Kidney glomerular epithelial cell (primary cell): ENCODE measurements at regions not wholly inside any gene's neighbourhood (a gene's known extent, or its start where the extent isn't known, plus 50 kb on each side); places are given as distances from the start of the nearest gene placed in this dataset.

ENCODE experiments used
- DNase-seq: peaks from one replicate; lab custom pipeline; 2025; lab: John Stamatoyannopoulos, UW

GRCh38 chr10:78543031-78543748 lies 509.5 kb downstream of the RPS24 start:
- no peak for DNase-seq

DNA sequence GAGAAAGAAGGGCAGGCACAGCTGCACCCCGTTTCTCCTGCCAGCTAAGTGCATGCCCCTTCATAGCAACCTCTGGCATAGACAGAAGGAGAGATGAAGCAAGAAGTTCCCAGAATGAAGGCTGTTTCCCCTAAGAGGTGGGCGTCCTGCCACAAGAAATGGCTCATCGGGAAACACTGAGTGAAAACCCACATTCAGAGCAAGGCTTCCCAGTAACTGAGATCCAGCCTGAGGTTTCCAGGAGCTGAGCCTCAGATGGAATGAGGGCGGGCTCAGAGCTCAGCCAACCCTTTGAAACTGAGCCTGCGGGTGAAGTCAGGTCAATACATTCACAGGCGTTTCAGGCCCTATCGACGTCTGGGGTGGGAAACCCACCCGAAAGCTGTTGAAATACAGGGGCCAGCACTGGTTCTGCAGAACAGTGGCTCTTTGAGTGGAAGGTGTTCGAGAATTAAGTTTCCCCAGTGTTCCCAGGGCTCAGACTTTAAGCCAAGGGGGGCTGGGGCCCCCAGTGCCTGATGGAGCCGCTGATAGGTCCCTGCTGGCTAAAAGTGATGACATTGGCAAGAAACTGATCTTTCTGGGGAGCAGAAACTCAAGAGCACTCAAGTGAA lies 510.2 kb downstream of the RPS24 start:
- no peak for DNase-seq

DNA sequence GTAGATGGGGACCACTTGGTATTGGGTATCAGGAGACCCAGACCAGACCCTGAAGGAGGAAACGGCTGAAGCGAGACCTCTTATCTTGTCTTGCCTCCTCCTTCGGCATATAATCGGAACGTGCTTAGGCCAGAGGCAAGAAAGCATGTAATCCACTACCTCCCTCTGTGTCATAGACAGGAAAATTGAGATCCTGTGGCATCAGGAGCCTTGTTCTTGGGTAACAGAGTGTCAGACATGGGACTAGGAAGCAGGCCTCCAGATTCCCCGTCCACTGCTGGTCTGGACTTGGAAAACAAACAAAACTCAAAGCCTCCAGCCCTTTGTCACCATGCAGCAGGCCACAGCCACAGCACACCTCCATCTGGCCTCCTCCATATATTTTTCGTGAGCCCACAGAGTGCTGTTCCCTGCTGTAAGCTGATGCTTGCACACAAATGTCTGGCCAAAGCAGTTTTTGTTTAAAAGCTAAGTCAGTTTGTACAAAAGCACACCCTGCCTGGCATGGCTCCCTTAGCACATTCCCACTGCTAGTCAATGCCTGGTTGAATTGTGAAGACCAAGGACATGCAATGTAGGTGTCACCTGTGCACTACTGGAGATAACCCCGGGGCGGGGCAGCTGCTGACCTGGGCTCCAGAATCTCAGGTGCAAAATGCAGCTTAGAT lies 510.9 kb downstream of the RPS24 start:
- DNase-seq = no peak

DNA sequence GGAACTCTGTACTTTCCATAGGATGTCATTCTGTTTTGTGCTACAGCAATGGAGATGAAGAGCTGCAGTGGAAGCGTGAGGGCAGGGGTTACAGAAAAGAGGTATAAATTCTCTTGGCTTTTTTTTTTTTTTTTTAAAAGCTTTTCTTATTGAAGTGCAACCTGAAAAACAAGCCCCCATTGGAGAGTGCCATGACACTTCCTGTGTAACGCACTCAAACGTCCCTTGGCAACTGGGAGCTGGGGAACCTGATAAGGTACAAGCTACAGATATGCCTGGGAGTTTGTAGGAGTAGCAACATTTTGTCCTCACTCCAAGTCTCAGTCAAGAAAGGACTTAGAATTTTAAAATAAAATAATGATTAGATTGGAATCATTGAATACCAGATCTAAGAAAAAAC lies 512.1 kb downstream of the RPS24 start:
- no peak for DNase-seq

- DNase-seq = no peak
Observed at GRCh38 chr10:78547397-78547796, 513.7 kb downstream of the RPS24 start.

GRCh38 chr10:78547905-78548304 lies 514.2 kb downstream of the RPS24 start:
- DNase-seq = no peak

GRCh38 chr10:78548369-78548768 lies 514.7 kb downstream of the RPS24 start:
- DNase-seq = no peak

- no peak for DNase-seq
Observed at GRCh38 chr10:78549140-78549935, 515.7 kb downstream of the RPS24 start.

DNA sequence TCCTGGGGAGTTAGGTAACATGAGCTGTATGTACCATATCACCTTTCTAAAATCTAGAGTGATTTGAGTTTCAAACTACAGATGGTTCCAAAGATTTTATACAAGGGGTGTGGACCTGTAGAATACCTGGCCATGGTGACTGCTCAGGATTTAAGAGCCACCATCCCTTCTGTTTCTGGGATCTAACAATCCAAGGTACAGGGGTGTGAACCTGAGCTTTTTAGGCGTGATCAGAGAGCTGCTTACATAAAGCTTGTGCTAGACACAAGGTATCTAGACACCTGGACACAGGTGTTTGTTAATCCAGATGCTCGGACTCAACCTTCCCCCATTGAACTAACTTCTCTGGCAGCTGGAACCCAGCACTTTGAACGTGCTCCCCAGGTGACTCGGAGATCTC lies 516.4 kb downstream of the RPS24 start:
- DNase-seq = no peak

- DNase-seq = no peak
Observed at GRCh38 chr10:78550716-78551115, 517.1 kb downstream of the RPS24 start.

DNA sequence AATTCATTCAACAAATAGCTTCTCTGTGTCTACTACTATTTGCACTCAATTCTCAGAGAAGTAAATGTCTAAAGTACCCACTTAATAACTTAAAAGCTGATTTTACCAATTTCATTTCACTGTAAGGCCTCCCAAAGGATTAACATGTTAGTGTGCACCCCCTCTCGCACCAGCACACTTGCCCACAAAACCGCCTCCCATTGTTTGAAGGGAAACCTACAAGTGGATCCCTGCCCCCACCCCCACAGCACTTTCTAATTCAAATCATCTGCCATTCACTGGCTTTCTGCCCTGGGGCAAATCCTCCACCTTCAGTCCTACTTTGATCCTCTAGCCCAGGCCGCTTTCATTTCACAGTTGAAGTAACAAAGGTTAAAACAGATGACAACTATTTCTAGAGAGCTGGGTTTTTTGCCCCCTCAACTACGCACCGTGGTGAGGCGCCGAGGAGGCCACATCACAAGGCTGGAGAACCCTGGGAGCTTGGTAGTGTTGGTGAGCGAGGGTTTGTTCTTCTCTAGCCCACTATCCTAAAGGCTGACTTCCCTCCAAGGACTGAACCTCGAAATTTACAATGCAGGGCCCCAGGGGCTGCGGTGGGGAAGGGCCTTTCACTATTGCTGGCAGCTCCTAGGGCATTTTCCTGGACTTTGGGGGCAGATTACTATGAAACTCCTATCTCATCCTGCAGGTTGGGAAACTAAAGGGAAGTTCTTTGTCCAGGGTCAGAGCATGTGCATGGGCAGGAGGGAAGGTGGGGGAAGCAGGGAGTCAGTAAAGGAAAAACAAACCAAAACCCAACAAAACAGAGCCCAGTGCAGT lies 517.4 kb upstream of the ZMIZ1 start:
- no peak for DNase-seq

DNA sequence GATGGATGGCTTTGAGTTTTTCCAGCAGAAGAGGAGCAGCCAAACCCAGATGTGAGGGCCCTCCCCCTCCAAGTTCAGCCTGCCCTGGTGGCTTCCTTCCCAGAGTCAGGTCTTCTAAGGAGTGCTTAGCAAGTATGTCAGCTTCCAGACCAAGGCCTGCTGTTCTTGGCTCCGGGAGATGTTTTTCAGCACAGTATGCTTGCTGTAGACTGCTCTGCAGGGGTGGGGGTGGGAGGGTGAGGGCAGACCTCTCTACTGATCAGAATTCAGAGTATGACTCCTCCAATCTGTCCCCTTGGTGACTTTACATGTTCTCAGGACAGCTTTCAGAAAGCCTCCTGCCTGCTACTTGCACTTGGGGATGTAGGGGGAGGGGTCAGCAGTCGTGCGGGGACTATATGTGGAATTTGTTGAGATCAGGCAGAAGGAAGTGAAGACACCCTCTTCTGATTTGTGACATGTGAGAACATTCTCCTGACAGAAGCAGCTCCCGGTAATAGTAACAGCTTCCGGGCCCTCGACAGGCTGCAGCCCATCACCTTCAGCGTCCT lies 516.4 kb upstream of the ZMIZ1 start:
- no peak for DNase-seq

GRCh38 chr10:78553792-78554191 lies 515.0 kb upstream of the ZMIZ1 start:
- no peak for DNase-seq

GRCh38 chr10:78555128-78555527 lies 513.6 kb upstream of the ZMIZ1 start:
- DNase-seq = no peak

GRCh38 chr10:78556705-78557432 lies 511.9 kb upstream of the ZMIZ1 start:
- DNase-seq = no peak

GRCh38 chr10:78557433-78557925 lies 511.3 kb upstream of the ZMIZ1 start:
- no peak for DNase-seq

DNA sequence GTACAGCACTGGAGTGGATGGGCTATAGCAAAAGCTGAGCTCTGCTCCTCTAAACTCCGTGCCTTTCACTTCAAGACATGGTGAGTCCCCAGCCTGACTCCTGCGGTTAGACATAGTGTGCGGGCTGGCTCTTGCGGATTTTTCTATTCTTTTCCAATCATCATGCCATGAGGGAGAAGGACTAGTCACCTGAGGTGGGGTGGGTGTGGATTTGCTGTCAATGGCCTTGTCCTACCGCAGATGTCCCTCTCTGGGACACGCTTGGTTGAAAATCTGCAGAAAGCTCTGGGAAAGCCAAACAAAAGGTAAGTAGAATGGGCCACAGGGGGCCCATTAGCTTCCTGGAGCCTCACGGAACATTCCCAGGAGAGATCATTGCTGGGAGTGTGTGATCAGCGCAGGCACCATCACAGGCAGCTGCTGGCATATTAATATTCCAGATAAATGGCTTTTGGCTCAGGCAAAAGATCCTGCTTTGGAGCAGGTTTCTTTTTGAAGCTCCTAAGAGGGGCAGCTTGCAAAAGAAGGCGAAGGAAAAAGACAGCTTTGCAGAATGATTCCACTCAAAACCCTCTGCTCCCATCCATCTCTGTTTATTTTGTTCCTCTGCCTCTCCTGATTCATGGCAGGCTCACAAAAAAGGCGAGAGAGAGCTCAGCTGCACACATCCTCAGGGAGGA lies 509.0 kb upstream of the ZMIZ1 start:
- DNase-seq = no peak

DNA sequence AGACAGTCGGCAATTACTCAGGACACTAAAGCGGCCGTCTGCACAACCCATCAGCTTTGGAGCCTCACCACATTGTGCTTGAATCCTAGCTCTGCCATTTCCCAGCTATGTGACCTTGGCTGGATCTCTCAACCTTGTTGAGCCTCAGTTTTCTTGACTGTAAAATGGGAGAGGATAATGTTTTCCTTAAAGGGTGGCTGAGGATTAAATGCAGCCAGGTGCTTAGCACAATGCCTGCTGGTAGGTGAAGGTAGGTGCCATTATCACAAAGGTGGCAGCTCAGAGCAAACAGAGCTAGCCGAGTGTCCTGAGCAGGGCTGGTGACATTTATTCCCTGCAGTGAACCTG lies 508.5 kb upstream of the ZMIZ1 start:
- DNase-seq = no peak

DNA sequence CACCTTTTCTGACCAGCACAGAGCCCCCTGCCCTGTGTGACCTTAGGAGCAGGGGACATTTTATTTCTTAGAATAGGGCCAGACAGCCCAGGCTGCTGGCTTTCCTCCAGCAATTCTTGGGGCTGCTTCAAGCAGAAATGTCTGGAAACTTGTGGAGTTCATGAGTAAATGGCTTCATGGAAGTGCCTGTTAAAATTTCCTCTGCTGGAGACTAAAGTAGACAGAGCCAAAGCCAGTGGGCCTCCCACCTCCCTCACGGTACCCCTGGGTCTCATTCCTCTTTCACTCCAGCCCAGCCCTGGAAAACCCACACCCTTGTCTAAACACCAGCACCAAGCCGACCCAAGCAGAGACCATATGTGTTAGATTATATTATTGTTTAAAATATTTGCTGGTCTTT lies 505.5 kb upstream of the ZMIZ1 start:
- DNase-seq = no peak

- no peak for DNase-seq
Observed at GRCh38 chr10:78565841-78566240, 502.9 kb upstream of the ZMIZ1 start.
